PFSK-1 (cell line): ENCODE measurements at regions not wholly inside any gene's neighbourhood (a gene's known extent, or its start where the extent isn't known, plus 50 kb on each side); places are given as distances from the start of the nearest gene placed in this dataset.

Source experiments
- POLR2AphosphoS5 ChIP-seq: IDR thresholded peaks from 2 replicates; pipeline ENCODE4 v1.6.1; 2012; ENCODE audit warnings: low read depth, mild to moderate bottlenecking, control low read depth, low read length, moderate library complexity
- TAF1 ChIP-seq: IDR thresholded peaks from 2 replicates; pipeline ENCODE4 v1.6.1; 2012; ENCODE audit warnings: low read length, control low read depth, borderline replicate concordance; ENCODE audit not compliant: insufficient read depth

- no peak for TF ChIP-seq POLR2AphosphoS5
- TF ChIP-seq TAF1, result no peak
These were observed 53.8 kb upstream of the LNX1 start for GRCh38 chr4:53645108-53645507.
